Fibroblast of lung (primary cell): ENCODE measurements at regions not wholly inside any gene's neighbourhood (a gene's known extent, or its start where the extent isn't known, plus 50 kb on each side); places are given as distances from the start of the nearest gene placed in this dataset.

Experiments used
- DNase-seq, 2 donors: peaks; one replicate each; pipeline versions ENCODE4 v3.0.0 to v3.0.0-alpha.2; 2010; ENCODE audit warnings: low read depth in 2 of 2
- H2AFZ ChIP-seq: 2 replicates; pipeline ENCODE4 v1.5.1; 2012; ENCODE audit warnings: low read length, control low read depth, inconsistent platforms
- H3K27ac ChIP-seq: 2 replicates; pipeline ENCODE4 v1.5.1; 2011; ENCODE audit warnings: low read length, control low read depth; ENCODE audit not compliant: insufficient read depth
- H3K27me3 ChIP-seq: 2 replicates; pipeline ENCODE4 v1.5.1; 2011; ENCODE audit warnings: mild to moderate bottlenecking, low read length; ENCODE audit not compliant: control insufficient read depth, insufficient read depth
- H3K36me3 ChIP-seq: 2 replicates; pipeline ENCODE4 v1.5.1; 2011; ENCODE audit warnings: low read length; ENCODE audit not compliant: control insufficient read depth, insufficient read depth
- H3K4me1 ChIP-seq: 2 replicates; pipeline ENCODE4 v1.5.1; 2011; ENCODE audit warnings: low read length; ENCODE audit not compliant: control insufficient read depth, insufficient read depth; ENCODE audit errors: extremely low read depth
- H3K4me2 ChIP-seq: 2 replicates; pipeline ENCODE4 v1.5.1; 2011; ENCODE audit warnings: low read length, control low read depth; ENCODE audit not compliant: insufficient read depth; ENCODE audit errors: extremely low read depth
- H3K4me3 ChIP-seq, 4 experiments: fragments of 200-600 bp in 1 of 4; sonication (generic) in 1 of 4; replicated peaks in 1 of 4; 2 replicates each; pipeline ENCODE4 v1.5.1; 2011 to 2016; ENCODE audit warnings: low read length in 4 of 4, low read depth in 3 of 4, mild to moderate bottlenecking in 3 of 4, control low read depth in 2 of 4, inconsistent platforms in 1 of 4, mixed read lengths in 1 of 4; ENCODE audit not compliant: insufficient read depth in 1 of 4; ENCODE audit errors: control extremely low read depth in 1 of 4
- H3K79me2 ChIP-seq: 2 replicates; pipeline ENCODE4 v1.5.1; 2012; ENCODE audit warnings: mild to moderate bottlenecking, low read length, inconsistent platforms; ENCODE audit not compliant: control insufficient read depth, insufficient read depth
- H3K9ac ChIP-seq: 2 replicates; pipeline ENCODE4 v1.5.1; 2011; ENCODE audit warnings: mild to moderate bottlenecking, low read length, control low read depth; ENCODE audit not compliant: insufficient read depth
- H3K9me3 ChIP-seq: 2 replicates; pipeline ENCODE4 v1.5.1; 2012; ENCODE audit warnings: low read depth, low read length; ENCODE audit not compliant: control insufficient read depth, insufficient read depth
- H4K20me1 ChIP-seq: 2 replicates; pipeline ENCODE4 v1.5.1; 2011; ENCODE audit warnings: low read length; ENCODE audit not compliant: control insufficient read depth, insufficient read depth; ENCODE audit errors: extremely low read depth
- CTCF ChIP-seq, 2 donors: IDR thresholded peaks in 1 of 2; conservative IDR thresholded peaks in 1 of 2; 1 replicate in 1 of 2; 2 replicates in 1 of 2; pipeline ENCODE4 v1.5.1; 2011 to 2012; ENCODE audit warnings: low read length in 2 of 2, control low read depth in 1 of 2, inconsistent platforms in 1 of 2, low read depth in 1 of 2, mild to moderate bottlenecking in 1 of 2
- EZH2 ChIP-seq: IDR thresholded peaks from 2 replicates; pipeline ENCODE4 v1.5.1; 2012; ENCODE audit warnings: low read length, control low read depth, mild to moderate bottlenecking; ENCODE audit errors: missing control alignments

GRCh38 chr10:10497245-10497644 lies 520.4 kb upstream of the CELF2 start:
- H3K27ac ChIP-seq = no peak overlapping the region
- no peak overlapping the region for H3K9ac ChIP-seq
- no peak overlapping the region for H2AFZ ChIP-seq
- no peaks in the 10 kb centered on the region for H3K9me3 ChIP-seq
- no peaks in the 10 kb centered on the region for H3K27me3 ChIP-seq
- H3K36me3 ChIP-seq = no peaks in the 10 kb centered on the region
- TF ChIP-seq CTCF (conservative IDR thresholded peaks at IDR 0.05 in 1 of 2, IDR thresholded peaks at IDR 0.05 in 1 of 2; ENCODE audit: low read depth in 1 of 2, low read length in 2 of 2) = peak in 1 of 2 donors; percentile 11
- no peak for TF ChIP-seq EZH2
- H4K20me1 ChIP-seq = no peaks in the 10 kb centered on the region
- H3K4me1 ChIP-seq = peaks cover 2% of the 10 kb centered on the region
- no peak overlapping the region for H3K4me2 ChIP-seq
- H3K4me3 ChIP-seq = no peak overlapping the region
- no peak for DNase-seq
- no peaks in the 10 kb centered on the region for H3K79me2 ChIP-seq

GRCh38 chr10:10498781-10499180 lies 518.9 kb upstream of the CELF2 start:
- DNase-seq = peak; percentile 19 to 83
- peaks cover 2% of the 10 kb centered on the region for H3K4me1 ChIP-seq
- no peak overlapping the region for H3K4me3 ChIP-seq
- no peaks in the 10 kb centered on the region for H3K36me3 ChIP-seq
- H3K9me3 ChIP-seq = no peaks in the 10 kb centered on the region
- H3K9ac ChIP-seq = no peak overlapping the region
- H3K4me2 ChIP-seq = no peak overlapping the region
- no peak for TF ChIP-seq EZH2
- TF ChIP-seq CTCF (conservative IDR thresholded peaks at IDR 0.05 in 1 of 2, IDR thresholded peaks at IDR 0.05 in 1 of 2; ENCODE audit: low read depth in 1 of 2, low read length in 2 of 2) = no peak
- H3K27ac ChIP-seq = no peak overlapping the region
- no peaks in the 10 kb centered on the region for H3K79me2 ChIP-seq
- no peaks in the 10 kb centered on the region for H3K27me3 ChIP-seq
- no peaks in the 10 kb centered on the region for H4K20me1 ChIP-seq
- H2AFZ ChIP-seq = no peak overlapping the region

- DNase-seq = peak; percentile 76 to 77
- Histone ChIP-seq H3K36me3 (no peaks in the 10 kb centered on the region), H3K9me3 (no peaks in the 10 kb centered on the region), H3K27ac (no peak overlapping the region), H3K4me1 (peaks cover 2% of the 10 kb centered on the region), H3K27me3 (no peaks in the 10 kb centered on the region), H3K79me2 (no peaks in the 10 kb centered on the region), H4K20me1 (no peaks in the 10 kb centered on the region), H3K4me2 (peak overlapping the region; percentile 27), H3K9ac (no peak overlapping the region), H2AFZ (no peak overlapping the region), H3K4me3 (no peak overlapping the region)
- TF ChIP-seq EZH2 (no peak), CTCF (conservative IDR thresholded peaks at IDR 0.05 in 1 of 2, IDR thresholded peaks at IDR 0.05 in 1 of 2; ENCODE audit: low read depth in 1 of 2, low read length in 2 of 2) (no peak)
Observed at GRCh38 chr10:10499839-10500238, 517.8 kb upstream of the CELF2 start.
